HK-2 (cell line): ENCODE measurements at regions not wholly inside any gene's neighbourhood (a gene's known extent, or its start where the extent isn't known, plus 50 kb on each side); places are given as distances from the start of the nearest gene placed in this dataset.
"Not testable (repeated sequence)": the region's sequence is repeated elsewhere in the genome, so short reads cannot be mapped to it uniquely, and the experiment has no call there.

Source experiments
- DNase-seq: peaks from one replicate; pipeline ENCODE4 v3.0.0-alpha.2; 2018; ENCODE audit not compliant: unreplicated experiment

- DNase-seq = no peak
Measured at GRCh38 chr12:9372202-9372601, 164.0 kb upstream of the PZP start.

GRCh38 chr12:9367828-9368227, 159.6 kb upstream of the PZP start:
- no peak for DNase-seq

GRCh38 chr12:9367201-9367600, 159.0 kb upstream of the PZP start:
- DNase-seq = no peak

- no peak for DNase-seq
Measured at GRCh38 chr12:9365296-9365695, 157.1 kb upstream of the PZP start.

GRCh38 chr12:9364224-9365176, 156.3 kb upstream of the PZP start:
- no peak for DNase-seq

GRCh38 chr12:9363145-9363544, 154.9 kb upstream of the PZP start:
- no peak for DNase-seq

- no peak for DNase-seq
Measured at GRCh38 chr12:9361879-9362326, 153.7 kb upstream of the PZP start.

- DNase-seq = not testable (repeated sequence)
Measured at GRCh38 chr12:9354009-9354754, 146.0 kb upstream of the PZP start.

GRCh38 chr12:9351136-9351535, 142.9 kb upstream of the PZP start:
- no peak for DNase-seq

- DNase-seq = no peak
Measured at GRCh38 chr12:9349888-9350885, 142.0 kb upstream of the PZP start.

- DNase-seq = no peak
Measured at GRCh38 chr12:9348906-9349518, 140.8 kb upstream of the PZP start.

GRCh38 chr12:9347328-9348127, 139.3 kb upstream of the PZP start:
- no peak for DNase-seq

GRCh38 chr12:9346866-9347327, 138.7 kb upstream of the PZP start:
- no peak for DNase-seq

GRCh38 chr12:9345171-9345570, 137.0 kb upstream of the PZP start:
- DNase-seq = no peak

GRCh38 chr12:9344541-9344940, 136.3 kb upstream of the PZP start:
- no peak for DNase-seq

- no peak for DNase-seq
Measured at GRCh38 chr12:9343731-9344130, 135.5 kb upstream of the PZP start.

- no peak for DNase-seq
Measured at GRCh38 chr12:9342614-9343353, 134.6 kb upstream of the PZP start.

- no peak for DNase-seq
Measured at GRCh38 chr12:9341260-9341585, 133.0 kb upstream of the PZP start.

- no peak for DNase-seq
Measured at GRCh38 chr12:9340422-9341259, 132.4 kb upstream of the PZP start.
